Hematopoietic multipotent progenitor cell (in vitro differentiated cells): ENCODE measurements at regions not wholly inside any gene's neighbourhood (a gene's known extent, or its start where the extent isn't known, plus 50 kb on each side); places are given as distances from the start of the nearest gene placed in this dataset. TPM values are rescaled to one million over a fixed set of nuclear protein-coding genes. Genes with fewer than 3 reads are reported as not detected.

ENCODE experiments used
- DNase-seq, 3 donors: peaks; one replicate each; pipeline ENCODE4 v3.0.0-alpha.2; 2011 to 2015; ENCODE audit warnings: low read depth in 2 of 3, low spot score in 2 of 3
- small RNA-seq: library from RNA; depleted of rRNA; stranded (forward); fragments of <200 nt; gene quantifications from one replicate; pipeline ENCODE3, GENCODE V24; 2012

DNA sequence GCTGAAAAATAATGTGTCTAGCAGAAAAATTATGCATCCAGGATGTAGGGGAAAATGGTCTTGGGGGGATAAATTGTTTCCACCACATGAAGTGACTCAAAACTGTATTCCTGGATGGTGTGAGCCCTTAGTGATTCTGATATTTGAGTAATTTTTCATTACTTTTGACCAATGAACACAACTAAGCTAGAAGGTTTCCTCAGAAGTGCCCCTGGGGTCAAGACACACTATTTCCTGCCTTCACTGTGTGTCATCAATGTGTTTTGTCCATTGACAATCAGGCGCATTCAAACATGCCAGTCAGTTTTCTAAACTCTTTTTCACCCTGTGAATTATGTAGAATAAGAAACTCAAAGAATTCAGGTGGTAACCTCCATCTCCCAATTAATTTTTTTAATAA is 130.5 kb upstream of the REG3G start:
- no peak for DNase-seq

DNA sequence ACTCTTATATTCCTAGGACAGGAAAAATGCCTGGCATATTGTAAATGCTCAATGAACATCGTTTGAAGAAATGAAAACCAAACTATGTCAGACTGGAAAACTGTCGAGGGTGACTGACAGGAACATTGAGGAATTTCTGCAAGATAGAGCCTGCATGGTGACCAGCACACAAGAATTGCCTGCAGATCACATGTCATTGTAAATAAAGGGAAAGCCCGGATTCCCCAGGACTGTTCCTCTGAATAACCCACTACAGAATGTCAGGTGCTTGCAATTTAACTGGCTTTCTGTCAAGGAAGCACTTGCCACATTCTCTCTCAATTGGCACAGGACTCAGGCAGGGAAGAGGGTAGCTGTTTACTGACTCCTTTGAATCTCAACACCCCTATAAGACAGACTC is 129.0 kb upstream of the REG3G start:
- DNase-seq = no peak

DNA sequence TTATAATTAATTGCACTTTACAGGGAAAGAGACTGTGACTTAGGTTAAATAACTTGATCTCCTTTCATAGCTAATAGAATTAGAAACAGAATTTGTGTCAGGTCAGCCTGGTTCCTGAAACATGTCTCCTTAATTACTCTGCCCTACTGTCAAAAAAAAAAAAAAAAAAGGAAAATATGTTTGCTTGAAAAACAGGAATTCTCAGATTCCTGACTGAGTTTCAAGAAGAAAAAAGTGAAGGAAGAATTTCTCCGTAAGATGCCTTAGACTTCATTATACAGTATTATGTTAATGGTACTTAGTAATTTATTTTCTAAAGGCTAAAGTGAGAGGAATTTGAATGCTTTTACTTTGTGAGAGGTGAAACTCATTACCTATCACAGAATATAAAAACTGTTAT is 118.4 kb upstream of the REG3G start:
- no peak for DNase-seq

DNA sequence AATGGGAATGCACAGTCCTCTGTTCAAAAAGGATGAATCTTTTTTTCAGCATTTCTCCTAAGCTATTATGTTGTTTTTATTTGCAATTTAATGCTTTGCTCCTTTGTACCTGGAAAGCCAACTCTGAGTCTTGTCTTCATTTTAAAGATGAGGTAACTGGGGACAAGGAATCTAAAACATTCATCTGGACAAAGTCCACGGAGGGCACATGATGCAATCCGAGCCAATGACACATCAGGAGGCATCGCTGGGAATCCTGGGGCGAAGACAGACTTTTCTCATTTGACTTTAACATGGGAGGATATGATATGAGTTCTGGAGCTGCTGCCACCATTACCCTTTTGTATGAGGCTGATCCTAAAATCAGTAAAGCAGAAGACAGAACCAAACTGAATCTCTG is 116.5 kb upstream of the REG3G start:
- DNase-seq = no peak

DNA sequence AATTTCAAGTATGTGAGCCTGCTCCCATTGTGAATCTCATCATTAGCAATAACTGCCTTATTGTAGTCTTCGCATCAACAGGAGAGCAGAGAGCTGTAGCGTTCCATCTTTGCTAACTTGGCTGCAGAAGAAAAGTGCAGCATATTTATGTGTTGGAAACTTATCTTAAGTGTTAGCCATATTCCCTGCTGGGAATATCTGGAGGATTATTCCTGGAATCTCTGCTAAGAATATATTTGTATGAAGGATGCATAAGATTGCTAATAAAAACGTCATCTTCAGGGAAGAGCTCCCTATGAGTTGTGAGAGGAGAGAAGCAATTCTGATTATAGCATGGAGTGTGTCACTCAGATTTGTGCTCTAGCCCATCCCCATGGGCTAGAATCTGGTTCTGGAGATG is 115.1 kb upstream of the REG3G start:
- DNase-seq = no peak

DNA sequence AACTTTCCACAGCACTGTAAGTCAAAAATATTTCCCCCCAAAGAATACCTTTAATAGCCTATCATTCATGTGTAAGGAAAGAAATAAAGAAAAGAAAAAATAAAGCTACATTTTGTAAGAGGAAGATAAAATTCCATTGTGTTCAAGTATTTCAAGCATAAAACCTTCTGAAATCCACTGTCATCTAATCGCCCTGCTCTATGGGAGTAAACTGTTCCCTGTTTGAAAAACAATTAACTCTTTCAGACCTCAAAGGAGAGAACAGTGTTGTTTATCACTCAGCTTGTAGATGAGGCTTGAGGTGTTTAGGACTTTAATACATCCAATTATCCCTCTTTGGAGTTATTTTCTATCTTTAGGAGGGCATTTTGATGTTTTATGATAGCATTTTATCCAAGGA is 112.2 kb upstream of the REG3G start:
- DNase-seq = no peak

DNA sequence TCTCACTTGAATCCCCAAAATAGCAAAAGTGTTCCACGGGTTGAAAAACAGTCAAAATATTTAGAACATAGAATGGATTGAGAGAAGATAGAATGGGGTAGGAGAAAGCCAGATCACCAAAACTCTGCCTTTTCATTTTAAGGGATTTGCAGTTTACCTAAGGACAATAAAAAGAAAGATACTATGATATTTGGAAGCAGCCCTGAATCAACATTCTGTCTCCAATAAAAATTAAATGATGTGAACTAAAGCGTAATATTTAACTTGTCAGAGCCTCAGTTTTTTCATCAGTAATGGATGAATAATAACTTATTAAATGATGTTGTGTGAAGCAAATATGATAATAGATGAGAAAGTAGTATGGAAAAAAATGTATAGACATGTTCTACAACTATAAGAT is 100.2 kb upstream of the REG3G start:
- no peak for DNase-seq

DNA sequence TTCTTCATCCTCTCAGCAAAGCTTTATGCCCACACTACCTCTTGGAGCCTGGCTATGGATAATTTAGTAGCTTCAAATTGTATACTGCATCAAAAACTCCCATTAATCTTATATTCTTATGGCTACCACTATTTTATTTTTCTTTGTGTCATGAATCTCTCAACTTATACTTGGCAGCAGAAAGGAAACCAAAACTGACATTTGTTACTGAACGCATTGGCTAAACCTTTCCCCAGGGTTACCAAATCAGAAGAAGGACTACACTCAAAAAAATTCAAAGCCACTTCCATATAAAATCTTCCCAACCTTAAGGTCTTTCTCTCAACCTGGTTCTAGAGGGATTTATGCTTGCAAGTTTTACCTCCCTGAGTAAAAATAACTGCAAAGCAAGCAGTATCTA is 97.0 kb upstream of the REG3G start:
- no peak for DNase-seq

DNA sequence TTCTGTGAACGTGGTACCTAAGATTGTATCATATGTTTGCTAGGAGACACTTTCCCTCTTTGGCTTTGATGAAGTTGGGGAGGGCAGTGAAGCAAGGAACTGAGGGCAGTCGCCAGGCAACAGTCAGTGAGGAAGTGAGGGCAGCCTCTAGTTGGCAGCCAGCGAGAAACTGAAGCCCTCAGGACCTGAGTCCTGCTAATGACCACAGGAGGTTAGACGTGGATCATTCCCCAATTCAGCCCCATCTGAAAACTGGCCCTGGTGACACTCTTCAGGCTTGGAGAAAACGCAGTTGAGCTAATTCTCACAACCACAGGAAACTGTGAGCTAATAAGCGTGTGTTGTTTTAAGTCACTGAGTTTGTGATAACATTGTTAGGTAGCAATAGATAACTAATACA is 84.5 kb upstream of the REG3G start:
- DNase-seq = no peak

DNA sequence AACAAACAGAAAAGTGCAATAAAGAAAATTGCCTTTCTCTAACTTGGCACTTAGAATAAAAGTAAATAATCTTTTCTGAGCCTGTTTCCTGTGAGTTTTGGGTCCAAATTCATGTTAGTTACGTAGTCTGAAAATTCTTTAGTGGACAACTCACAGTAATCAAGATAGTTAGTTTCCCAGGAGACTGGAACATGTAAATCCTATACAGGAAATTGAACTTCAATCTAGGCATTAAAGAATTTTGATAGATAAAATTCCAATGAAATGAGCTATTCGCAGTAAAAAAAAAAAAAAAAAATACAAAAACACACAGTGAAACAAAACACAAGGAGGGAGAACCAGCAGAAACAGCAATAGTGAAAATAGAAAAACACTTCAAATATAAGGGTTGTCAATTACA is 83.8 kb upstream of the REG3G start:
- DNase-seq = no peak

DNA sequence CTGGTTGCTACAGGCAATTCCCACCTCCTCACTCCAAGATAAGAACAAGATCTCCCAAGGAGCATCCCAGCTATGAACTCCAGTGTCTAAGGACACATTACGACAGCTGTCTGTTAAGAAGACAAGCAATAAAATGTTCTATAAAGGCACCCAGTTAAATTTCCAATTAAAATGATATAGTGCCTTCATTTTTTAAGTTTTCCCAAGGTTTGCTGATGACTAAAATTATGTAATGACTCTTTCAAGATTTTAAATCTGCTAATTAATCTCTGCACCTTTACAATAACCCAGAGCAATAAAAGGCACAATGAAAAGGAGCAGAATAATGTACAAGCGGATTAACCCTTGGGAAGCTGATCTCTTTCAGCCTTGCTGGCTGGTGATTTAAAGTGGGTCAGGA is 61.6 kb upstream of the REG3G start:
- DNase-seq = no peak

DNA sequence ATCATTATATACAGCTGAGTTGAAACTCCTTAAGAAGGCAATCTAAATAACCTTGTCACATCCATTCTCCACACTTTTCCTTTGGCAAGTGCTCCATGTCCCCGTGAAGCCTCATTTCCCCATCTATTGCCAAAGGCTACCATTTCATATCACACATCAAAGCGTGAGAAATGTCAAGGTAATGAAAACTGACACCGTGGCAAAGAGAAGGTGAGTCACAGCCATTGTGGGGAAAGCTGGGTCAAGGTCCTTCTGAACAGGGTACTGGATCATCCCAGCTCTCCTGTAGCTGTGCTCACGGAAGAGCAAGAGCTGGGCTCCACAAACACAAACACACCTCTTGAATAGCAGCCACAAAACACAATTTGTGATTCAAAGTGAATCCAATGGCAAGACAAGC is 58.2 kb upstream of the REG3G start:
- no peak for DNase-seq

DNA sequence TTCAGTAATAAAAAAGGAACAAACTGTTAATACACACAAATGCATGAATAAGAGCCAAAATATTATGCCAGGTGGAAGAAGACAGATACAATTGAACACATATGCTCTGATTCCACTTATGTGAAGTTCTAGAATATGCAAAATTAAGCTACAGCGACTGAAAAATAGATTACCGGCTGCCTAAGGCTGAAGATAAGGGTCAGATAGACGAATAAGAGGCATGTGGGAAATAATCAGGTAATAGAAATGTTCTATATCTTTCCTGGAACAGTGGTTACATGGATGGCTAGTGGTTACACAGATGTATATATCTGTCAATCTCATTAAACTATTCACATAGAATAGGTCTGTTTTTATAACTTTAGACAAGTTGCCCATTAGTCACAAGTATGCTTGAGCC is 51.9 kb upstream of the REG3G start:
- DNase-seq = no peak

Small RNA genes lying in the stretch of these regions (small RNA-seq; reads per million reads assigned to genes)
- gene RNU6-812P = not detected
- gene RNU6-827P = not detected
